Body of pancreas (tissue), 4 donors: ENCODE measurements at regions not wholly inside any gene's neighbourhood (a gene's known extent, or its start where the extent isn't known, plus 50 kb on each side); places are given as distances from the start of the nearest gene placed in this dataset.

Experiments
- CTCF ChIP-seq, 7 experiments: fragments of 450-650 bp in 4 of 7; fragments of 200-600 bp in 3 of 7; sonication (generic) in 3 of 7; IDR thresholded peaks; one replicate each; pipeline ENCODE4 v1.5.1; 2016 to 2019; ENCODE audit warnings: antibody characterized with exemption in 7 of 7
- POLR2A ChIP-seq, 3 donors: fragments of 450-650 bp; IDR thresholded peaks; one replicate each; pipeline ENCODE4 v1.6.1; 2016; ENCODE audit warnings: antibody characterized with exemption in 3 of 3, mild to moderate bottlenecking in 2 of 3

GRCh38 chr4:175335331-175335730 lies 417.2 kb downstream of the ADAM29 start:
- TF ChIP-seq CTCF (IDR thresholded peaks at IDR 0.05) (no peak), POLR2A (IDR thresholded peaks at IDR 0.05) (no peak)
